ENCODE measurements at regions not wholly inside any gene's neighbourhood (a gene's known extent, or its start where the extent isn't known, plus 50 kb on each side); places are given as distances from the start of the nearest gene placed in this dataset.

DNA sequence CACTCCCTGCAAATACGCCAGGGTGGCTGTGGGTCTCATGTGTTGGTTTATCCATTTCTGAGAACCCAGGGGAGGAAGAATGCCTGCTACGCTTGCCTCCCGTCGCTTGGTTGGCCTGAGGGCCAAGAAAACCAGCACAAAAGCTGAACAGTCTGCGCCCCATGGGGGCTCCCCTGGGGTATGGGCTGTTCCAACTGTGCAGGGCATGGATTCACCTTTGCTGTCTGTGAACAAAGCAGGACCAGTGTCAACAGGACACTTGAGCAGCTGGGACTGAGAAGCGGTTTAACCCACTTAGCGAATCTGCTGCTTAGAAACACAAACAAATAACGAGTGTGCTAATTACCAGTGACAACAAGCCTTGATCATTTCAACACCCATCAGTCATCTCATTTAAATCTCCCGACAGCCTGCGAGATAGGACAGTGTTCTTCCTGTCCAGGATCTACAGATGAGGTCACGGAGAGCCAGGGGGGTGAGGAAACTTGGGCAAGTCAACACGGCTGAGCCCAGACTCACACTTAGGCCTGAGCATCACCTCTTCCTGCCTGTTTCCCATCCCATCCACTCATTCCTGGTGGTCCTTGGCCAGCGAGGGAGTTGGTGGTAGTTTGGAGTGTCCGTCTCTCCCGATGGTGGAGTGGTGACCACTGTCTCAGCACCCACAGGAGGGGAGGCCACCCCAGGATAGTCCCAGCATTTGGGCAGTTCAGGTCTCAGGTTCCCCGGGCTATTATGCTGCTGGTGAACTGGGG is 111.6 kb upstream of the HAAO start:
- H3K9me3 ChIP-seq (ENCODE audit: control insufficient read depth, low read length): no peaks in the 10 kb centered on the region
- H3K27me3 ChIP-seq (ENCODE audit: control insufficient read depth, insufficient read depth, low read length): no peaks in the 10 kb centered on the region
- no peak overlapping the region for H3K9ac ChIP-seq
- TF ChIP-seq, protein P1, sequence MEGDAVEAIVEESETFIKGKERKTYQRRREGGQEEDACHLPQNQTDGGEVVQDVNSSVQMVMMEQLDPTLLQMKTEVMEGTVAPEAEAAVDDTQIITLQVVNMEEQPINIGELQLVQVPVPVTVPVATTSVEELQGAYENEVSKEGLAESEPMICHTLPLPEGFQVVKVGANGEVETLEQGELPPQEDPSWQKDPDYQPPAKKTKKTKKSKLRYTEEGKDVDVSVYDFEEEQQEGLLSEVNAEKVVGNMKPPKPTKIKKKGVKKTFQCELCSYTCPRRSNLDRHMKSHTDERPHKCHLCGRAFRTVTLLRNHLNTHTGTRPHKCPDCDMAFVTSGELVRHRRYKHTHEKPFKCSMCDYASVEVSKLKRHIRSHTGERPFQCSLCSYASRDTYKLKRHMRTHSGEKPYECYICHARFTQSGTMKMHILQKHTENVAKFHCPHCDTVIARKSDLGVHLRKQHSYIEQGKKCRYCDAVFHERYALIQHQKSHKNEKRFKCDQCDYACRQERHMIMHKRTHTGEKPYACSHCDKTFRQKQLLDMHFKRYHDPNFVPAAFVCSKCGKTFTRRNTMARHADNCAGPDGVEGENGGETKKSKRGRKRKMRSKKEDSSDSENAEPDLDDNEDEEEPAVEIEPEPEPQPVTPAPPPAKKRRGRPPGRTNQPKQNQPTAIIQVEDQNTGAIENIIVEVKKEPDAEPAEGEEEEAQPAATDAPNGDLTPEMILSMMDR (IDR thresholded peaks at IDR 0.05): no peak
- H3K4me3 ChIP-seq (ENCODE audit: low read depth, low read length): no peak overlapping the region
- no peak overlapping the region for H3K4me2 ChIP-seq (ENCODE audit: low read length)
- H3K36me3 ChIP-seq (ENCODE audit: control insufficient read depth, insufficient read depth, low read length): no peaks in the 10 kb centered on the region
- H3K79me2 ChIP-seq: no peaks in the 10 kb centered on the region
- H3K27ac ChIP-seq: no peak overlapping the region
- H3K4me1 ChIP-seq: no peaks in the 10 kb centered on the region
- H2AFZ ChIP-seq: no peak overlapping the region

DNA sequence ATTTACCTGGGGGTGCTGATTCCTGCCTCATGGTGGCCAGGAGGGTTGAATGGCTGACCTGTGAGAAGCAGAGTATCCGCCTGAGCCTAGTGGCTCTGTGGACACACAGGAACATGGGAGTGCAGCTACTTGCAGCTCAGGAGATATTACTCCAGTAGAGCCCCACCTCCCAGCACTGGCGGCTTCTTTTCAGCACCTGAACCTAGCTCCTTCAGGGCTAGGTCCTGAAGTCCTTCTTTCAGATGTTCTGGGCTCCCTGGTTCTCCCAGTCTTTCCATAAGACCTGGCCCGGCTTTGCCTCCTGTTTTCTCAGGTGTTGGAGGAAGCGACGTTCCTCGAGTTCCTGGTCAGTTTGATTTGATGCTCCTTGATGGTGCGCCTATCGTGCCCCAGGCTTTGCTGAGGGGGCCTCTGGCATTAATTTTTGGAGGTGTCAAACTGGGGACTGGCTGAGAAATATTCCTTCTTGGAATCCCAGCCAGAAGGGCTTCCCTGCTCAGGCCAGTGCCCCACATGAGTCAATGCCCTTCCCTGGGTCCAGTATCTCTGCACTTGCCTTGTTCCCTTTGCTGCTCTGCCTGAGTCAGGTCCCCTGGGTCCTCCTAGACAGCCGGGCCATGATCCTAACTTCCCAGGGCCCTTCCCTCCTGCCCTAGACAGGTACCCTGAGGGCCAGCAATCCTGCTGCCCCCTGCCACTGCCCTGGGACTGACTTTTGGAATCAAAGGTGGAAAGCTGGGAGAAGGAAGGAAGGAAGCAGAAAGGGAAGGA is 110.7 kb upstream of the HAAO start:
- Histone ChIP-seq H2AFZ (no peak overlapping the region), H3K27me3 (ENCODE audit: control insufficient read depth, insufficient read depth, low read length) (no peaks in the 10 kb centered on the region), H3K27ac (no peak overlapping the region), H3K4me2 (ENCODE audit: low read length) (no peak overlapping the region), H3K4me3 (ENCODE audit: low read depth, low read length) (no peak overlapping the region), H3K36me3 (ENCODE audit: control insufficient read depth, insufficient read depth, low read length) (no peaks in the 10 kb centered on the region), H3K9ac (no peak overlapping the region), H3K79me2 (no peaks in the 10 kb centered on the region), H3K9me3 (ENCODE audit: control insufficient read depth, low read length) (no peaks in the 10 kb centered on the region), H3K4me1 (no peaks in the 10 kb centered on the region)
- TF ChIP-seq, protein P1 (IDR thresholded peaks at IDR 0.05): no peak

DNA sequence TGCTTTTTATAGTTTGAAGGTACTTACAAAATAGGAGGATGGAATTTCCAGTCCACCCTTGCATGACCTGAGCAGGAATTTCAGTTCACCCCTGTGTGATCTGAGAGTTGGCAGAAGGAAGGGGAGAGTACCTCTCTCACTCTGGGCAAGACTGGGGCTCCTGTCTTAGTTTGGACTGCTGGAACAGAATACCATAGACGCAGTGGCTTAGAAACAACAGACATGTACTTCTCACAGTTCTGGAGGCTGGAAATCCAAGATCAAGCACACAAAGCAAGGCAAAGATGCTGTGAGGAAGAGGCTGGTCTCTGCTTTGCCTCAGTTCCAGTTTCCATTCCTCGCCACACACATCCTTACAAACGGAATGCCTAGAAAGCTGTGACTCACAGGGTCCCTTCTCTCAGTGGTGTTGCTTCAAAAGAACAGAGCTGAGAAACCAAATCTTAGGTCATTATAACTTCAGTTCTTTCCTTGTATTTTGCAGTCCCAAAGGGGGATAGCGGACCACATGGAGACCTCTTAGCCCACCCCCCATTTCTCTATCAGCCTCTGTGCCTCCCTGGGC is 108.8 kb upstream of the HAAO start:
- TF ChIP-seq, protein P1 (IDR thresholded peaks at IDR 0.05): no peak
- no peaks in the 10 kb centered on the region for H3K36me3 ChIP-seq (ENCODE audit: control insufficient read depth, insufficient read depth, low read length)
- H3K4me3 ChIP-seq (ENCODE audit: low read depth, low read length): no peak overlapping the region
- H3K4me1 ChIP-seq: no peaks in the 10 kb centered on the region
- H3K27ac ChIP-seq: no peak overlapping the region
- no peak overlapping the region for H3K9ac ChIP-seq
- no peak overlapping the region for H2AFZ ChIP-seq
- H3K9me3 ChIP-seq (ENCODE audit: control insufficient read depth, low read length): no peaks in the 10 kb centered on the region
- H3K79me2 ChIP-seq: no peaks in the 10 kb centered on the region
- H3K27me3 ChIP-seq (ENCODE audit: control insufficient read depth, insufficient read depth, low read length): no peaks in the 10 kb centered on the region
- no peak overlapping the region for H3K4me2 ChIP-seq (ENCODE audit: low read length)

DNA sequence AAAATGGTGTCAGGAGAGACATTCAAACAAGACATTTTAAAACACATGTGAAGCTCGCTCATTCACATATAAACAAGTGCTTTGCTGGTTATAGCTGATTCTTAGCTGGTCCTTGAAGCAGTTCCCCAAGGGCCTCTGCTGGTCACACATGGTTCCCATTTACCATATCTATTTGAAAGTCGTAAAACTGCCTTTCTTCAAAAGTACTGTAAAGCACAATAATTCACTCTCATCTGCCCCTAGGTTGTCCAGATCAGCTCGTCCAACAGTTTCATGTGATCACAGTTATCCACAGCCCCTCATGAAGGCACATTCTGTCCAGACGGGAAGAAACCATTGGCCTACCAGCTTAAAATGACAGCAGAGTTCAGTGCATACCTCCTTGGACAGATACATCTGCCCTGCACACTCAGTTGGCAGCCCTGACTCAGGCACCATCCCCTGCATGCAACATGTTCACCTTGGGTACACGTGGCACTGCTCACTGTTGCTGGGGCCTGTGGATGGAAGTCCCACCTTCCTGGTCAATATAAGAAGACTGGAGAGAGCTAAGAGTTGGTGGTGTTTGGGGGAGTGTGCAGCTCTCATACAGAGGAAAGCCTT is 108.0 kb upstream of the HAAO start:
- H2AFZ ChIP-seq: no peak overlapping the region
- H3K27me3 ChIP-seq (ENCODE audit: control insufficient read depth, insufficient read depth, low read length): no peaks in the 10 kb centered on the region
- no peak overlapping the region for H3K27ac ChIP-seq
- TF ChIP-seq, protein P1 (IDR thresholded peaks at IDR 0.05): no peak
- no peak overlapping the region for H3K4me2 ChIP-seq (ENCODE audit: low read length)
- H3K9ac ChIP-seq: no peak overlapping the region
- no peak overlapping the region for H3K4me3 ChIP-seq (ENCODE audit: low read depth, low read length)
- no peaks in the 10 kb centered on the region for H3K4me1 ChIP-seq
- H3K36me3 ChIP-seq (ENCODE audit: control insufficient read depth, insufficient read depth, low read length): no peaks in the 10 kb centered on the region
- no peaks in the 10 kb centered on the region for H3K9me3 ChIP-seq (ENCODE audit: control insufficient read depth, low read length)
- no peaks in the 10 kb centered on the region for H3K79me2 ChIP-seq

Data from parathyroid adenoma (tissue), 2 donors.